Neural cell (in vitro differentiated cells): ENCODE measurements at regions not wholly inside any gene's neighbourhood (a gene's known extent, or its start where the extent isn't known, plus 50 kb on each side); places are given as distances from the start of the nearest gene placed in this dataset.

ENCODE experiments used
- H2AFZ ChIP-seq: fragments of 200-600, 300-800 bp; sonication (generic), shearing (Covaris generic); 2 replicates; pipeline ENCODE4 v1.6.0; 2014; ENCODE audit warnings: low read depth, mild to moderate bottlenecking, antibody characterized with exemption, low read length, moderate library complexity
- H3F3A ChIP-seq: fragments of 200-600 bp; shearing (Covaris generic); 2 replicates; pipeline ENCODE4 v1.6.1; 2016; ENCODE audit warnings: mild to moderate bottlenecking, moderate library complexity, mixed read lengths, antibody characterized with exemption, low read length; ENCODE audit not compliant: insufficient read depth, poor library complexity, severe bottlenecking
- H3K27ac ChIP-seq: fragments of 200-600, 300-800 bp; sonication (generic), shearing (Covaris generic); 2 replicates; pipeline ENCODE4 v1.5.1; 2014; ENCODE audit warnings: mild to moderate bottlenecking, low read length, moderate library complexity
- H3K27me3 ChIP-seq: fragments of 300-800, 200-600 bp; sonication (generic), shearing (Covaris generic); 2 replicates; pipeline ENCODE4 v1.6.0; 2014; ENCODE audit warnings: mild to moderate bottlenecking, low read depth, low read length, moderate library complexity; ENCODE audit not compliant: insufficient read depth
- H3K36me3 ChIP-seq: fragments of 300-800, 200-600 bp; sonication (generic), shearing (Covaris generic); 2 replicates; pipeline ENCODE4 v1.5.1; 2014; ENCODE audit warnings: mild to moderate bottlenecking, antibody characterized with exemption, low read length, moderate library complexity; ENCODE audit not compliant: insufficient read depth
- H3K4me2 ChIP-seq: fragments of 300-800, 200-600 bp; sonication (generic), shearing (Covaris generic); 2 replicates; pipeline ENCODE4 v1.6.0; 2014; ENCODE audit warnings: mild to moderate bottlenecking, low read length
- H3K4me3 ChIP-seq: fragments of 300-800, 200-600 bp; sonication (generic), shearing (Covaris generic); 2 replicates; pipeline ENCODE4 v1.5.1; 2014; ENCODE audit warnings: mild to moderate bottlenecking, low read length, moderate library complexity
- H3K79me2 ChIP-seq: fragments of 200-600 bp; shearing (Covaris generic); replicated peaks from 2 replicates; pipeline ENCODE4 v1.6.0; 2014; ENCODE audit warnings: mild to moderate bottlenecking, low read length, moderate library complexity; ENCODE audit not compliant: insufficient read depth
- H3K9ac ChIP-seq: fragments of 300-800, 200-600 bp; sonication (generic), shearing (Covaris generic); 2 replicates; pipeline ENCODE4 v1.6.1; 2016; ENCODE audit warnings: mild to moderate bottlenecking, low read length, mixed read lengths
- H3K9me2 ChIP-seq: fragments of 200-600 bp; shearing (Covaris generic); 2 replicates; pipeline ENCODE4 v1.6.1; 2016; ENCODE audit warnings: mild to moderate bottlenecking, low read length, mixed read lengths; ENCODE audit not compliant: insufficient read depth
- H3K9me3 ChIP-seq: fragments of 200-600, 300-800 bp; sonication (generic), shearing (Covaris generic); 2 replicates; pipeline ENCODE4 v1.6.1; 2016; ENCODE audit warnings: mild to moderate bottlenecking, mixed run types, low read length, moderate library complexity, mixed read lengths
- H4K20me1 ChIP-seq: fragments of 200-600 bp; shearing (Covaris generic); 2 replicates; pipeline ENCODE4 v1.6.1; 2016; ENCODE audit warnings: mild to moderate bottlenecking, mixed run types; ENCODE audit not compliant: insufficient read depth
- EP300 ChIP-seq: fragments of 450-650 bp; conservative IDR thresholded peaks from 2 replicates; pipeline ENCODE4 v1.6.1; 2014; ENCODE audit warnings: antibody characterized with exemption, mild to moderate bottlenecking, moderate library complexity; ENCODE audit not compliant: poor library complexity, severe bottlenecking
- EZH2 ChIP-seq: fragments of 200-600, 300-800 bp; shearing (Covaris generic), sonication (generic); IDR thresholded peaks from 2 replicates; pipeline ENCODE4 v1.6.1; 2014; ENCODE audit warnings: antibody characterized with exemption, low read length, borderline replicate concordance, mild to moderate bottlenecking; ENCODE audit not compliant: insufficient read depth, poor library complexity, severe bottlenecking
- MXI1 ChIP-seq: fragments of 450-650 bp; conservative IDR thresholded peaks from 2 replicates; pipeline ENCODE4 v1.6.1; 2014; ENCODE audit warnings: antibody characterized with exemption, mild to moderate bottlenecking; ENCODE audit not compliant: poor library complexity, severe bottlenecking
- POLR2AphosphoS5 ChIP-seq: IDR thresholded peaks from 2 replicates; pipeline ENCODE4 v1.6.1; 2012
- RAD21 ChIP-seq: fragments of 450-650 bp; conservative IDR thresholded peaks from 2 replicates; pipeline ENCODE4 v1.6.1; 2014; ENCODE audit warnings: antibody characterized with exemption, mild to moderate bottlenecking, moderate library complexity
- SMC3 ChIP-seq: fragments of 450-650 bp; conservative IDR thresholded peaks from 2 replicates; pipeline ENCODE4 v1.6.1; 2014; ENCODE audit warnings: antibody characterized with exemption, mild to moderate bottlenecking, moderate library complexity; ENCODE audit not compliant: poor library complexity
- TAF1 ChIP-seq: IDR thresholded peaks from 2 replicates; pipeline ENCODE4 v1.6.1; 2012; ENCODE audit warnings: low read depth
- TF ChIP-seq, protein P1 (sequence below): fragments of 450-650 bp; IDR thresholded peaks from 2 replicates; pipeline ENCODE4 v1.5.1; 2014; ENCODE audit warnings: antibody characterized with exemption, mild to moderate bottlenecking, moderate library complexity; ENCODE audit not compliant: poor library complexity, severe bottlenecking
- TF ChIP-seq, protein P2 (sequence below): IDR thresholded peaks from 2 replicates; pipeline ENCODE4 v1.6.1; 2012; ENCODE audit warnings: borderline replicate concordance

DNA sequence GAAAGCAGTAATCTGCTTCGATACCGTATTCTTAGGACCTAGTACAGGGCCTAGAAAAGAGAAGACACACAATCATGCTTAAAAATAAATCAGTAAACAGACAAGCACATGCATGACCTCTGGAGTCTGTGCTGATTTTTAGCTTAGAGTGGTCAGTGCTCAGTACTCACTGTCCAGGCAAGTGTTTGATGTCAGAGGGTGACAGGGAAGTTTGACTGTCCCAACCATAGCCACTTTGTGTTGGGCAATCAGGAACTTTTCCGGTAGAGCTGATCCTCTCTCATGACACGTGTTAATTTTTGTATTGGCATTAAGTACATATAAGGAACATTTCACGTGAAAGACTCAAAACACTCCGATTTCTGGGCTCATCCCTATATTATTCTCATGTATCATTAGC is 464.7 kb upstream of the KLF4 start:
- no peak overlapping the region for H3K4me3 ChIP-seq
- TF ChIP-seq RAD21 (no peak), EP300 (no peak), TAF1 (no peak), MXI1 (no peak), EZH2 (no peak), SMC3 (no peak), POLR2AphosphoS5 (no peak)
- TF ChIP-seq, protein P1, sequence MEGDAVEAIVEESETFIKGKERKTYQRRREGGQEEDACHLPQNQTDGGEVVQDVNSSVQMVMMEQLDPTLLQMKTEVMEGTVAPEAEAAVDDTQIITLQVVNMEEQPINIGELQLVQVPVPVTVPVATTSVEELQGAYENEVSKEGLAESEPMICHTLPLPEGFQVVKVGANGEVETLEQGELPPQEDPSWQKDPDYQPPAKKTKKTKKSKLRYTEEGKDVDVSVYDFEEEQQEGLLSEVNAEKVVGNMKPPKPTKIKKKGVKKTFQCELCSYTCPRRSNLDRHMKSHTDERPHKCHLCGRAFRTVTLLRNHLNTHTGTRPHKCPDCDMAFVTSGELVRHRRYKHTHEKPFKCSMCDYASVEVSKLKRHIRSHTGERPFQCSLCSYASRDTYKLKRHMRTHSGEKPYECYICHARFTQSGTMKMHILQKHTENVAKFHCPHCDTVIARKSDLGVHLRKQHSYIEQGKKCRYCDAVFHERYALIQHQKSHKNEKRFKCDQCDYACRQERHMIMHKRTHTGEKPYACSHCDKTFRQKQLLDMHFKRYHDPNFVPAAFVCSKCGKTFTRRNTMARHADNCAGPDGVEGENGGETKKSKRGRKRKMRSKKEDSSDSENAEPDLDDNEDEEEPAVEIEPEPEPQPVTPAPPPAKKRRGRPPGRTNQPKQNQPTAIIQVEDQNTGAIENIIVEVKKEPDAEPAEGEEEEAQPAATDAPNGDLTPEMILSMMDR, result no peak
- TF ChIP-seq, protein P2, sequence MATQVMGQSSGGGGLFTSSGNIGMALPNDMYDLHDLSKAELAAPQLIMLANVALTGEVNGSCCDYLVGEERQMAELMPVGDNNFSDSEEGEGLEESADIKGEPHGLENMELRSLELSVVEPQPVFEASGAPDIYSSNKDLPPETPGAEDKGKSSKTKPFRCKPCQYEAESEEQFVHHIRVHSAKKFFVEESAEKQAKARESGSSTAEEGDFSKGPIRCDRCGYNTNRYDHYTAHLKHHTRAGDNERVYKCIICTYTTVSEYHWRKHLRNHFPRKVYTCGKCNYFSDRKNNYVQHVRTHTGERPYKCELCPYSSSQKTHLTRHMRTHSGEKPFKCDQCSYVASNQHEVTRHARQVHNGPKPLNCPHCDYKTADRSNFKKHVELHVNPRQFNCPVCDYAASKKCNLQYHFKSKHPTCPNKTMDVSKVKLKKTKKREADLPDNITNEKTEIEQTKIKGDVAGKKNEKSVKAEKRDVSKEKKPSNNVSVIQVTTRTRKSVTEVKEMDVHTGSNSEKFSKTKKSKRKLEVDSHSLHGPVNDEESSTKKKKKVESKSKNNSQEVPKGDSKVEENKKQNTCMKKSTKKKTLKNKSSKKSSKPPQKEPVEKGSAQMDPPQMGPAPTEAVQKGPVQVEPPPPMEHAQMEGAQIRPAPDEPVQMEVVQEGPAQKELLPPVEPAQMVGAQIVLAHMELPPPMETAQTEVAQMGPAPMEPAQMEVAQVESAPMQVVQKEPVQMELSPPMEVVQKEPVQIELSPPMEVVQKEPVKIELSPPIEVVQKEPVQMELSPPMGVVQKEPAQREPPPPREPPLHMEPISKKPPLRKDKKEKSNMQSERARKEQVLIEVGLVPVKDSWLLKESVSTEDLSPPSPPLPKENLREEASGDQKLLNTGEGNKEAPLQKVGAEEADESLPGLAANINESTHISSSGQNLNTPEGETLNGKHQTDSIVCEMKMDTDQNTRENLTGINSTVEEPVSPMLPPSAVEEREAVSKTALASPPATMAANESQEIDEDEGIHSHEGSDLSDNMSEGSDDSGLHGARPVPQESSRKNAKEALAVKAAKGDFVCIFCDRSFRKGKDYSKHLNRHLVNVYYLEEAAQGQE, result no peak
- no peaks in the 10 kb centered on the region for H3K9me2 ChIP-seq
- H3F3A ChIP-seq, result no peaks in the 10 kb centered on the region
- H3K27ac ChIP-seq, result no peak overlapping the region
- no peak overlapping the region for H2AFZ ChIP-seq
- H4K20me1 ChIP-seq, result no peaks in the 10 kb centered on the region
- no peaks in the 10 kb centered on the region for H3K36me3 ChIP-seq
- H3K27me3 ChIP-seq, result no peaks in the 10 kb centered on the region
- no peak overlapping the region for H3K4me2 ChIP-seq
- H3K9ac ChIP-seq, result no peak overlapping the region
- H3K9me3 ChIP-seq, result no peaks in the 10 kb centered on the region
- no peaks in the 10 kb centered on the region for H3K79me2 ChIP-seq

DNA sequence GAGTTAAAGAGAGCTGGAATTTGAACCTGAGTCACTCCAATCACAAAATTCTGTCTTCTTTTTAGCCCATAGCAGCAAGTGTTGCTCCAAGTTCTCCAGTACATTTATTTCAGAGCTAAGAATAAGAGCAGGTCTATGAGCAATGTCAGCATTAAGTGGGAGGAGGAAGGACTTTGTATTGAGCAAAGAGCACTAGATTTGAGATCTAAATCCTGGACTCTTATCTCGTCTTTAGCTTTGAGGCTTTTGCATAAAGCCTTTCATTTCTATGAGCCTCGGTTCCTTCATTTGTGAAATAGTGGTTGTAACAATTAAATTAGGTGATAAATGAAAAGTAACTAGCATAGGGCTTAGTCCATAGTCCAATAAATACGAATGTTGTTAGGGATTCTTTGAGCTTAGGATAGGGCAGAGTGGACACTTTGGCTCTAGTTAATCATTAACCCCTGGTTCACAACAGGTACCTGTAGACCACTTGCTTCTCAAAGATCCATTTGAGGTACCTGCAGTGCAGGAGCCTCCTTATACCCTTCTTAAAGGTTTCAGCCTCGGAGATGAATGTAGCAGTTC is 464.1 kb upstream of the KLF4 start:
- Histone ChIP-seq H3K27ac (no peak overlapping the region), H3F3A (no peaks in the 10 kb centered on the region), H3K27me3 (no peaks in the 10 kb centered on the region), H4K20me1 (no peaks in the 10 kb centered on the region), H3K9ac (no peak overlapping the region), H3K9me2 (no peaks in the 10 kb centered on the region), H3K4me2 (no peak overlapping the region), H3K36me3 (no peaks in the 10 kb centered on the region), H3K79me2 (no peaks in the 10 kb centered on the region), H3K9me3 (no peaks in the 10 kb centered on the region), H2AFZ (no peak overlapping the region), H3K4me3 (no peak overlapping the region)
- TF ChIP-seq EZH2 (no peak), SMC3 (no peak), EP300 (no peak)
- TF ChIP-seq, protein P2, result no peak
